HG02973 (cell line): ENCODE measurements at regions not wholly inside any gene's neighbourhood (a gene's known extent, or its start where the extent isn't known, plus 50 kb on each side); places are given as distances from the start of the nearest gene placed in this dataset.

Experiments
- ATAC-seq: cut with Tn5 transposase; IDR thresholded peaks from one replicate; pipeline ENCODE4 v1.9.1; 2021; ENCODE audit warnings: moderate library complexity; ENCODE audit not compliant: unreplicated experiment

DNA sequence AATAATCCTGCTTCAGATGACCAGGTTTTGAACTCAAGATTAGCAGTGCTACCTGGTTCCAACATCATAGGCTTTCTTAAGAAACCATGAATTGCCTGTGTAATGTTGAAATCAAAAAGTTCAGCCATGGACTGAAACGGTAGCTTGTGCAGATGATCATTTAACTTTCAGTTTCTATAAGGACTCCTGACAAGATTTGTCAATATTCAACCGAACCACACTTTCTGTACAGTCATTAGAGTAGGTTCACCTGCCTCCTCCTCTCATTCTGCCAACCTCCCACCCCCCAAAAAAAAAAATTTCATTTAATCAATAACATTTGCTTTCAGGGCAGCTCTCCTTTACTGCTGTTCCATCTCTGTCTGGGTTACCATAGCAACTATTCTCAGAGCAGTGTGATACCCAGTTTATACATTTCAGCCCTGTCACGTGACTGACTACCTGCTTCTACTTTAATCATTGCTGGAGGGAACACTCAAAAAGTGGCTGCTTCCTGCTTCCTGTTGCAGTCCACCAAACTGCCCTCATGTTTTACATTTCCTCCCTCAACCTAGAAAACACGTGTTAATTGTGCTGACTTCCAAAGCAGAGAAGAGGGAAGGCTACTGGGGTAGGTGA is 275.5 kb downstream of the SS18 start:
- ATAC-seq, result peak; percentile 89

DNA sequence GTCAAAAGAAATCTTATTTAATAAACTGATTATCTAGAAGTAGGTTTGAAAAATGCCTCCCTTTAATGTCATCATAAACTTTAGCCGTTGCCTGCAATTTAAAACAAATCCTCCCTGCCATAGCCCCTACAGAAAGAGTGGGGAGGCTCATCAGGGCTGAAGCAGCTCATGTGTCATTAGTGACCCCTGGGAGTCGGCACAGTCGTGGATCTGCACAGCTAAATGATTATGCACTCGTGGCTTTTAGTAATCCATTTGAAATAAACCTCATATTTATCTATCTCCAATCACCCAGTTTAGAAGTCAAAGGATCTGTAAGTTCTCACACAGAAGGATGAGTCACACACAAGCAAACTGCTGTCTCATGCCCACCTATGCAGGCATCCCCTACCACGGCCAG is 277.3 kb downstream of the SS18 start:
- ATAC-seq, result no peak

DNA sequence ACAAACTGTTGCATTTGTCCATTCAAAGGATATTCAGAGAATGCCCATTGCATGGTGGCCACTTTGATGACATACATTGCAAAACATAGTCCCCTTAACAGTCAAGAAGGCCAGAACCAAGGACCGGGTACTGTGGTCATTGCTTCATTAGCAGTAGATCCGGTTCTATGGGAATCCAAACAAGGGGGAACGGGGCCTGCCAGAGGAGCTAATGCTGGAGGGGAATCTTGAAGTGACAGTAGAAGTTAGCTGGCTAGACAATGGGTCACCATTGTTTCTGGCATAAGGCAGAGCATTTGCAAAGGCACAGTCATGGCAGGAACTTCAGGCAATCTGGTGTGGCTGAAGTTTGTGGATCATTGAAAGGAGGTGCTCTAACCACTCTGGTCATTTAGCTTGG is 279.7 kb downstream of the SS18 start:
- no peak for ATAC-seq

GRCh38 chr18:25805939-25806338 is 284.5 kb downstream of the SS18 start:
- no peak for ATAC-seq

DNA sequence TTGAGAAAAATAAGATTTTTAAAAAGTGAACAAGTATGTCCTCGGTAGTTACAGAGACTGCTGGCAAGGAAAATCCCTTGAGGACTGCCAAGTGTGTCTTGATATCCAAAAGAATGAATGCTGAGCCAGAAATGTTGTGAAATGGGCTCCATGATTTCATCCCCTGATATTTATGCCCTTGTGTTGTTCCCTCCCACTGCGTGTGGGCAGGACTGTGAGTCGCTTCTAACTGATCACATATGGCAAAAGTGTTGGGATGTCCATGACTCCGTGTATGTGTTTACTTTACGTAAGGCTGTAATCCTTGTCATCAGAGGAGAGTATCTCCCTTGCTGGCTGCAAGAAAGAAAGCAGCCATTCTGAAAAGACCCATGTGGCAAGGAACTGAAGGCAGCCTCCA is 285.1 kb downstream of the SS18 start:
- no peak for ATAC-seq

GRCh38 chr18:25799231-25799630 is 291.2 kb downstream of the SS18 start:
- no peak for ATAC-seq

GRCh38 chr18:25798046-25798445 is 292.4 kb downstream of the SS18 start:
- ATAC-seq, result no peak

DNA sequence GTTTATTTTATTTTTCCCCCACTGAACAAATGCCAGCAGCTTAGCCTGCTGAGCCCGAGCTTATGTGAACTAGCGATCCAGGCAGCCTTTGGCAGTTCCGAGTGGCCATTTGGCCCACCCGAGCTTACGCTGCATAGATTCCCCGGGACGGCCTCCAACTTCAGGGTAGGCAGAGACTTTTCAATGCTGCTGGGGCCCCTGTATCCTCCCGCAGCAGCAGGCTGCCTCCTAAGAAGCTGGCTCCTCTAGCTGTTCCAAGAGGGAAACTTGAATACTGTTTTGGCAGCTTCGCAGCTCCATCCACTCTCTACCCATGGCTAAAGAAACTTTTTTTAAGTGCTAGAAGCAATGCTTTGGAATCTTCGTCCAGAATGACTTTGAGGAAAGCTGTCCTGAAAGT is 295.2 kb downstream of the SS18 start:
- no peak for ATAC-seq

- ATAC-seq, result no peak
Observed at GRCh38 chr18:25787276-25787675, 303.1 kb downstream of the SS18 start.

DNA sequence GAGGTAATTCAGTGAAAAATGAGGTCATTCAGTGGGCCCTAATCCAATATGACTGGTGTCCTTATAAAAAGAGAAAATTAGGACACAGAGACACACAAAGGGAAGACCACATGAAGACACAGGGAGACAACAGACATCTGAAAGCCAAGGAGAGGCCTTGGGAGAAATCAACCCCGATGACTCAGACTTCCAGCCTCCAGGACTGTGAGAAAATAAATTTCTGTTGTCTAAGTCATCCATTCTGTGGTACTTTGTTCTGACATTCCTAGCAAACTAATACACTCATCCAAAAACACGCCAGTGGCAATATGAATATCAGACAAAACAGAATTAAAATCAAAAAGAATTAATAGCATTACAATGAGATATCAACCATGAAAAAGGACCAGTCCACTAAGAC is 303.7 kb downstream of the SS18 start:
- ATAC-seq, result no peak

DNA sequence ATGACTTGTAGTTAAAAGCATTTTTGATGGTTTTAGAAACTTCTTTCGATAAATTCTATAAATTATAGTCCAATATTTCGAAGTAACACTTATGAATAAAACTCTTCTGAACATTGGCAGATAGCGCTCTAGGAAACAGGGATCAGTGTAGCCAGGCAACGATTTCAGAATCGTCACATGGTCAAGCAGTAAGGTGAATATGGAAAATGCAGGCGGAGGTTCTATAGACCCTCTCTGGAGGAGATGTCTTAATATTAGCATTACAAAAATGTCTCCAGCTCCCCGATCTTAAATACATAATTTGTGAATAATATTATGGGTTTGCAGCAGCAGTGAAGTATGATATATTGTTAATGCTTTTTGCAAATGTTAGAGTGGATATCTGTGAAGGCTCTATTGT is 310.3 kb downstream of the SS18 start:
- no peak for ATAC-seq

- no peak for ATAC-seq
Observed at GRCh38 chr18:25771796-25772195, 318.6 kb downstream of the SS18 start.

- ATAC-seq, result no peak
Observed at GRCh38 chr18:25764777-25765176, 325.6 kb downstream of the SS18 start.

GRCh38 chr18:25759111-25759510 is 331.3 kb downstream of the SS18 start:
- no peak for ATAC-seq

DNA sequence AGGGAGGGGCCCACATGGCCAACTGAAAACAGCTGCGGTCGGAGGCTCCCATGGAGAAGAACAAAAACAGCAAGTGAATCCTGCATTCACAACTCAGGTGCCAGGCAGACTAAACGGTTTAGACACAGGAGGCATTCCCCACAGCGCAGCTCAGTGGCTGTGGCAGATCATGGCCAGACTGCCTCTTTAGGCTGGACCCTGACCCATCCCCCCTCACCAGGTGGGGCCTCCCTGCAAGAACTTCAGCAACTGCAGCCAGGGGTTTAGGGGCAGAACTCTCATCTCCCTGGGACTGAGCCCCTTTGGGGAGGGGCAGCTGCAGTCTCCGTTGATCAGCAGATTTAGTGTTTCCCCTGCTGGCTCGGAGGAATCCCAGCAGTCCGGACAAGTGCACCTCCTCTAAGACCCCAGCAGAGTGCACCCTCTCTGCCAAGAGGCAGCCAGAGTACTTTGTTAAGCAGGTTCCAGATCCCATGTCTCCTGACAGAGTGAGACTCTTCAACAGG is 346.7 kb downstream of the SS18 start:
- no peak for ATAC-seq

GRCh38 chr18:25739376-25739775 is 351.0 kb downstream of the SS18 start:
- ATAC-seq, result no peak

DNA sequence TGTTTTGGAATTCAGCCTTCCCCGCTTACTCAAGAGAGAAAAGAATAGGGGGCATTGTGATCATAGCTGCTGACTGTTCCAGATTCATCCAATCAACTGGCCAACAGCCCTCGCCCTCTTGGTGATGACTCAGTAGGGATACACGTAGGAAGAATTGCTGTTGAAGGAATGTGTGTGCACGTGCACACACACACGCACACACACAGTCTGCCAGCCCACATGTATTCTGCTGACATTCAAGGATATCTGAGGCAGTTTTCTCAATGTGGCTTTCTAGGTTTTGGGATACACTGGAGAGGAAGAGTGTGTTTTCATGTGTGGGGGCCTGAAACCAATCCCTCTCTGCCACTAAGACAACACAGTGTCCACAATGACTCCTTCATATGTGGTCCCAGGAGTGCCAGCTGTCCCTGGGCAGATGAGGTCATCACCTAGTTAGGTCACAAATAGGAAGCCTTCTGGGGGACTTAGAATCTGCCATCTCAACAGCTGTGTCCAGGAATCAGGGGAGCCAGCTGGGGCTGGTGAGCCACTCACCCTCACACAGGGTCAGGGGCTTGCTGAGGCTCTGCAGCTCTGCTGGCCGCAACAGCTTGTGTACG is 352.6 kb downstream of the SS18 start:
- ATAC-seq, result no peak

GRCh38 chr18:25736516-25736915 is 353.9 kb downstream of the SS18 start:
- ATAC-seq, result no peak

GRCh38 chr18:25735459-25735858 is 355.0 kb downstream of the SS18 start:
- ATAC-seq, result no peak

DNA sequence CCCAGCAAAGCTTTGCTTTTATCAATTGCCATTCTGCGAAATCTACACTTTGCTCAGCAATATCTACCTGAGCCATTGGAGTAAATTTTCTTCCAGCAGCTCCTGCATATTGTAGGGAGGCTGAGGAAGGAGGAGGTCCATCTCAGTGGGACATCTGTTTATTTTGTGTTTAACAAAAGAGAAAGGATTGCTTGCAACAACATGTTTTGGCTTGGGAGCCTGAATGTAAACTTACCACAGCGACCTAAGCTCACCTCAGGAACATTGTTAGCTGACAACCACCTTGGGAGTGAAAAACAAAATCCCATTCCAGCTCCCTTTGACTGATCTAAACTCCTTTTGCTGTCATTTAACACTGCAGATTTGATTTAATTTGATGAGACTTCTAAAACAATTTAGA is 356.1 kb downstream of the SS18 start:
- no peak for ATAC-seq

GRCh38 chr18:25732862-25733261 is 357.6 kb downstream of the SS18 start:
- no peak for ATAC-seq

DNA sequence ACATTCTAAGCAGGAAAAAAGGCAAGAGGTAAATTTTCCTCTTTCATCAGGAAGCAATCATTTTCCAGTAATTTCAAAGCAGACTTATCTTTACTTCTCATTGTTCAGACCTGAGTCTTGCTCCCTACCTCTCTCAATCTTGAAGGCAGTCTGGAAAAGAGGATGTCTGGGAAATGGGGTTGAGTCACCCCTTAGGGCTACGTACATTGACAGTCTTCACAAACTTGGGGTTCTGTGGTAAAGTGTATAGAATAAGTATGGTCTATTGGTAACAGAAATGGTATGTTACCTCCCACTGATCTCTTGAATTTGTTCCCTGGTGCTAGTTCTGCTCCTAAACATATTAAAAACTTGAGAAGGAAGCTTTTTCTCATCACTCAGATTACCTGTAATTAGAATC is 361.3 kb downstream of the SS18 start:
- no peak for ATAC-seq
